SK-N-SH treated with all-trans-retinoic acid at 6 μM for 48 hours (cell line): ENCODE measurements at regions not wholly inside any gene's neighbourhood (a gene's known extent, or its start where the extent isn't known, plus 50 kb on each side); places are given as distances from the start of the nearest gene placed in this dataset.

Experiments
- ATAC-seq: fragments of 200-7000 bp; cut with Tn5 transposase; 3 replicates; pipeline ENCODE4 v1.9.1; 2020; ENCODE audit warnings: mild to moderate bottlenecking, moderate library complexity
- ARNTL ChIP-seq: fragments of 450-650 bp; formaldehyde crosslinking; IDR thresholded peaks from 2 replicates; pipeline ENCODE4 v1.5.0; 2020; ENCODE audit warnings: low read depth, mild to moderate bottlenecking, moderate library complexity, borderline replicate concordance
- BACH2 ChIP-seq: fragments of 250-450 bp; sonication (Bioruptor Pico); IDR thresholded peaks from 2 replicates; pipeline ENCODE4 v1.9.0; 2021; ENCODE audit warnings: mild to moderate bottlenecking, borderline replicate concordance
- CSDC2 ChIP-seq: fragments of 250-450 bp; sonication (Bioruptor Pico); IDR thresholded peaks from 2 replicates; pipeline ENCODE4 v1.5.0; 2020; ENCODE audit warnings: mild to moderate bottlenecking, moderate library complexity
- ESRRG ChIP-seq: fragments of 250-450 bp; sonication (Bioruptor Pico); IDR thresholded peaks from 2 replicates; pipeline ENCODE4 v1.6.1; 2021; ENCODE audit warnings: mild to moderate bottlenecking
- GLIS3 ChIP-seq: fragments of 250-450 bp; sonication (Bioruptor Pico); IDR thresholded peaks from 2 replicates; pipeline ENCODE4 v1.5.0; 2020; ENCODE audit warnings: mild to moderate bottlenecking, moderate library complexity
- ISL1 ChIP-seq: fragments of 250-450 bp; sonication (Bioruptor Pico); IDR thresholded peaks from 2 replicates; pipeline ENCODE4 v2.1.2; 2022; ENCODE audit warnings: mild to moderate bottlenecking, moderate library complexity
- OSR1 ChIP-seq: fragments of 250-450 bp; sonication (Bioruptor Pico); IDR thresholded peaks from 2 replicates; pipeline ENCODE4 v1.8.0; 2022; ENCODE audit warnings: moderate library complexity, mild to moderate bottlenecking, inconsistent platforms
- PPARA ChIP-seq: fragments of 250-450 bp; sonication (Bioruptor Pico); IDR thresholded peaks from 2 replicates; pipeline ENCODE4 v1.5.0; 2020; ENCODE audit warnings: mild to moderate bottlenecking, borderline replicate concordance
- RARB ChIP-seq: fragments of 250-450 bp; sonication (Bioruptor Pico); IDR thresholded peaks from 2 replicates; pipeline ENCODE4 v1.8.0; 2021; ENCODE audit warnings: mild to moderate bottlenecking, moderate library complexity
- SNAI2 ChIP-seq: fragments of 250-450 bp; sonication (Bioruptor Pico); IDR thresholded peaks from 2 replicates; pipeline ENCODE4 v1.5.0; 2020; ENCODE audit warnings: mild to moderate bottlenecking, moderate library complexity
- TCF4 ChIP-seq: fragments of 250-450 bp; sonication (Bioruptor Pico); IDR thresholded peaks from 2 replicates; pipeline ENCODE4 v1.8.0; 2021; ENCODE audit warnings: mild to moderate bottlenecking, moderate library complexity, borderline replicate concordance
- TOX ChIP-seq: fragments of 250-450 bp; sonication (Bioruptor Pico); IDR thresholded peaks from 2 replicates; pipeline ENCODE4 v1.8.0; 2021; ENCODE audit warnings: mild to moderate bottlenecking, moderate library complexity, borderline replicate concordance
- ZC3H10 ChIP-seq: fragments of 250-450 bp; sonication (Bioruptor Pico); IDR thresholded peaks from 2 replicates; pipeline ENCODE4 v1.5.1; 2021; ENCODE audit warnings: mild to moderate bottlenecking, moderate library complexity
- ZFP30 ChIP-seq: fragments of 450-650 bp; formaldehyde crosslinking; IDR thresholded peaks from 2 replicates; pipeline ENCODE4 v1.5.0; 2022; ENCODE audit warnings: mild to moderate bottlenecking, moderate library complexity
- ZNF565 ChIP-seq: fragments of 450-650 bp; formaldehyde crosslinking; conservative IDR thresholded peaks from 2 replicates; pipeline ENCODE4 v1.5.0; 2020; ENCODE audit warnings: low read depth, mild to moderate bottlenecking, moderate library complexity
- ZNF70 ChIP-seq: fragments of 450-650 bp; formaldehyde crosslinking; IDR thresholded peaks from 2 replicates; pipeline ENCODE4 v1.5.0; 2020; ENCODE audit warnings: mild to moderate bottlenecking, moderate library complexity
- ZNF8 ChIP-seq: fragments of 450-650 bp; formaldehyde crosslinking; IDR thresholded peaks from 2 replicates; pipeline ENCODE4 v1.5.0; 2020; ENCODE audit warnings: mild to moderate bottlenecking, moderate library complexity
- TF ChIP-seq, protein P1 (sequence below): fragments of 250-450 bp; sonication (Bioruptor Pico); IDR thresholded peaks from 2 replicates; pipeline ENCODE4 v1.8.0; 2021; ENCODE audit warnings: low read depth, mild to moderate bottlenecking, moderate library complexity, borderline replicate concordance
- TF ChIP-seq, protein P2 (sequence below): fragments of 250-450 bp; sonication (Bioruptor Pico); IDR thresholded peaks from 2 replicates; pipeline ENCODE4 v1.8.0; 2020; ENCODE audit warnings: mild to moderate bottlenecking, moderate library complexity, borderline replicate concordance
- TF ChIP-seq, protein P3 (sequence below): fragments of 250-450 bp; sonication (Bioruptor Pico); IDR thresholded peaks from 2 replicates; pipeline ENCODE4 v1.5.1; 2020; ENCODE audit warnings: low read depth, mild to moderate bottlenecking, moderate library complexity
- TF ChIP-seq, protein P4 (sequence below): fragments of 250-450 bp; sonication (Bioruptor Pico); IDR thresholded peaks from 2 replicates; pipeline ENCODE4 v1.5.1; 2021; ENCODE audit warnings: mild to moderate bottlenecking, moderate library complexity

DNA sequence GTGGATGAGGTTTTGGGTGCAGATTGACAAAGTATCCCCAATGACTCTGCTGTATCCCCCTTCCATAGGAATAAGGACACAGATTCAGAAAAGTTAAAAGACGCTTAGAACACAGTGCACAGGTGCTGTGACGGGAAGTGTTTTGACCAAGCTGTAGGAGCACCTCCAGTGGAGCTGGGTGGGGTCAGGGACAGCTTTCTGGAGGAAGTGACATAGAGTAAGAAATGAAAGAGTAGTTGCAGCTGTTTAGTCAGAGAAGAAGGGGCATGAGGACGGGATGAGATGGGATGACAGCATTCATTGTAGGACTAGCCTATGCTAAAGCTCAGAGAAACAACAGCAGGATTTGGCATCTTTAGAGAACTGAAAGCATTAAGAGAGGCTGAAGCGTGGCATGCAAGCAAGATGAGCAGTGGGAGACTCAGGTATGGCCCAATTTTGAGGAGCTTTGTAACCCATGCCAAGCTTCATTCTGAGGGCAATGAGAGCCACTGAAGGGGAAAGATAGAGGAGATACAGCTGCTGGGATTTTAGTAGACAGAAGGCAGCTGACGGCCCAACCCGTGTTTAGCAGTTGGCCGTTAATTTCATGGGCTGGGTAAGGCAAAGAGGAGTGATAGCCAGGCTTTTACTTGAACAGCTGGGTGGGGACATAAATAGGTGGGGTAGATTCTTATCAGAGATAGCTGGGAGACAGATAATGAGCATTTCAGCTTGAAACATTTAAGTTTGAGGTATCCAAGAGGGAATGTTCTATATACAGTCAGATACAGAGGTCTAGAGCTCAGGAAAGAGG, 131.8 kb upstream of the KRAS start:
- ATAC-seq = no peak
- no peak for TF ChIP-seq RARB (CRISPR knock-in tag)
- TF ChIP-seq, protein P1, sequence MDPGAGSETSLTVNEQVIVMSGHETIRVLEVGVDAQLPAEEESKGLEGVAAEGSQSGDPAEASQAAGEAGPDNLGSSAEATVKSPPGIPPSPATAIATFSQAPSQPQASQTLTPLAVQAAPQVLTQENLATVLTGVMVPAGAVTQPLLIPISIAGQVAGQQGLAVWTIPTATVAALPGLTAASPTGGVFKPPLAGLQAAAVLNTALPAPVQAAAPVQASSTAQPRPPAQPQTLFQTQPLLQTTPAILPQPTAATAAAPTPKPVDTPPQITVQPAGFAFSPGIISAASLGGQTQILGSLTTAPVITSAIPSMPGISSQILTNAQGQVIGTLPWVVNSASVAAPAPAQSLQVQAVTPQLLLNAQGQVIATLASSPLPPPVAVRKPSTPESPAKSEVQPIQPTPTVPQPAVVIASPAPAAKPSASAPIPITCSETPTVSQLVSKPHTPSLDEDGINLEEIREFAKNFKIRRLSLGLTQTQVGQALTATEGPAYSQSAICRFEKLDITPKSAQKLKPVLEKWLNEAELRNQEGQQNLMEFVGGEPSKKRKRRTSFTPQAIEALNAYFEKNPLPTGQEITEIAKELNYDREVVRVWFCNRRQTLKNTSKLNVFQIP (CRISPR knock-in tag) = no peak
- TF ChIP-seq ARNTL (CRISPR knock-in tag) = no peak
- no peak for TF ChIP-seq TOX (CRISPR knock-in tag)
- no peak for TF ChIP-seq ESRRG (CRISPR knock-in tag)
- TF ChIP-seq OSR1 (CRISPR knock-in tag) = no peak
- TF ChIP-seq, protein P2, sequence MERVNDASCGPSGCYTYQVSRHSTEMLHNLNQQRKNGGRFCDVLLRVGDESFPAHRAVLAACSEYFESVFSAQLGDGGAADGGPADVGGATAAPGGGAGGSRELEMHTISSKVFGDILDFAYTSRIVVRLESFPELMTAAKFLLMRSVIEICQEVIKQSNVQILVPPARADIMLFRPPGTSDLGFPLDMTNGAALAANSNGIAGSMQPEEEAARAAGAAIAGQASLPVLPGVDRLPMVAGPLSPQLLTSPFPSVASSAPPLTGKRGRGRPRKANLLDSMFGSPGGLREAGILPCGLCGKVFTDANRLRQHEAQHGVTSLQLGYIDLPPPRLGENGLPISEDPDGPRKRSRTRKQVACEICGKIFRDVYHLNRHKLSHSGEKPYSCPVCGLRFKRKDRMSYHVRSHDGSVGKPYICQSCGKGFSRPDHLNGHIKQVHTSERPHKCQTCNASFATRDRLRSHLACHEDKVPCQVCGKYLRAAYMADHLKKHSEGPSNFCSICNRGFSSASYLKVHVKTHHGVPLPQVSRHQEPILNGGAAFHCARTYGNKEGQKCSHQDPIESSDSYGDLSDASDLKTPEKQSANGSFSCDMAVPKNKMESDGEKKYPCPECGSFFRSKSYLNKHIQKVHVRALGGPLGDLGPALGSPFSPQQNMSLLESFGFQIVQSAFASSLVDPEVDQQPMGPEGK = no peak
- TF ChIP-seq ISL1 (CRISPR knock-in tag) = no peak
- TF ChIP-seq, protein P3, sequence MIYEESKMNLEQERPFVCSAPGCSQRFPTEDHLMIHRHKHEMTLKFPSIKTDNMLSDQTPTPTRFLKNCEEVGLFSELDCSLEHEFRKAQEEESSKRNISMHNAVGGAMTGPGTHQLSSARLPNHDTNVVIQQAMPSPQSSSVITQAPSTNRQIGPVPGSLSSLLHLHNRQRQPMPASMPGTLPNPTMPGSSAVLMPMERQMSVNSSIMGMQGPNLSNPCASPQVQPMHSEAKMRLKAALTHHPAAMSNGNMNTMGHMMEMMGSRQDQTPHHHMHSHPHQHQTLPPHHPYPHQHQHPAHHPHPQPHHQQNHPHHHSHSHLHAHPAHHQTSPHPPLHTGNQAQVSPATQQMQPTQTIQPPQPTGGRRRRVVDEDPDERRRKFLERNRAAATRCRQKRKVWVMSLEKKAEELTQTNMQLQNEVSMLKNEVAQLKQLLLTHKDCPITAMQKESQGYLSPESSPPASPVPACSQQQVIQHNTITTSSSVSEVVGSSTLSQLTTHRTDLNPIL (CRISPR knock-in tag) = no peak
- no peak for TF ChIP-seq TCF4 (CRISPR knock-in tag)
- no peak for TF ChIP-seq ZNF8
- TF ChIP-seq CSDC2 (CRISPR knock-in tag) = no peak
- no peak for TF ChIP-seq BACH2 (CRISPR knock-in tag)
- no peak for TF ChIP-seq SNAI2 (CRISPR knock-in tag)

DNA sequence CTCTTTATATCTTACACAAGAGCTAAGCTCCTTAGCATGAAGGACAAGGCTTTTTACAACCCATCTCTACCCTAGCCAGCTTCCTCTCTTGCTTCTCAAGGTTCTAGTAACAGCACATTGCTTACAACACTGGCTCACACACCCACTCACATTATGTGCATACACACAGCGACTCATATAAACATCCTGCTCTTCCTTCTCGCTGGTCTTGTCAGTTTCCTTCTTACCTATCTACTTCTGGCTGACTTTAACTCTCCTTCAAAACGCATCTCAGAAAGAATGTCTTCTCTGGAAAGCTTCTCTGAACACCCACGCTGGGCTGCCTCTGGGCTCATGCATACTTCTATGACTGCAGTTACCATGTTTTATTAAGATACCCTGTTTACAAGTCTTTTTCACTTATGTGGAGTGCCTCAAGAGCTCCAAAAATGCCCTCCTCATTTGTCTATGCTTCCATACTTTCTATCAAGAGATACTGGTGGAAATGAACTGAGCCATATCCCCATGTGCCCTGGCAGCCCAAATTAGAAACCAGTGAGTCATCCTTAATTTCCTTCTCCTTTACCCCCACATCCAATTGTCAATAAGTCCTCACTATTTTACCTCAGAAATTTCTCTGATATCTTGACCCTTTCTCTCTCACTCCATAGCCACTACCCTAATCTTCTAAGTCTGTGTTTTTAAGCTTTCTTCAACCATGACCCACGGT, 126.9 kb upstream of the KRAS start:
- peak; percentile 73 for ATAC-seq
- TF ChIP-seq ZFP30 = no peak
- no peak for TF ChIP-seq RARB (CRISPR knock-in tag)
- no peak for TF ChIP-seq ZNF70 (CRISPR knock-in tag)
- no peak for TF ChIP-seq ISL1 (CRISPR knock-in tag)
- TF ChIP-seq, protein P2 = no peak
- TF ChIP-seq, protein P1 (CRISPR knock-in tag) = no peak
- no peak for TF ChIP-seq GLIS3
- TF ChIP-seq ESRRG (CRISPR knock-in tag) = no peak
- no peak for TF ChIP-seq ZC3H10 (CRISPR knock-in tag)
- TF ChIP-seq, protein P4, sequence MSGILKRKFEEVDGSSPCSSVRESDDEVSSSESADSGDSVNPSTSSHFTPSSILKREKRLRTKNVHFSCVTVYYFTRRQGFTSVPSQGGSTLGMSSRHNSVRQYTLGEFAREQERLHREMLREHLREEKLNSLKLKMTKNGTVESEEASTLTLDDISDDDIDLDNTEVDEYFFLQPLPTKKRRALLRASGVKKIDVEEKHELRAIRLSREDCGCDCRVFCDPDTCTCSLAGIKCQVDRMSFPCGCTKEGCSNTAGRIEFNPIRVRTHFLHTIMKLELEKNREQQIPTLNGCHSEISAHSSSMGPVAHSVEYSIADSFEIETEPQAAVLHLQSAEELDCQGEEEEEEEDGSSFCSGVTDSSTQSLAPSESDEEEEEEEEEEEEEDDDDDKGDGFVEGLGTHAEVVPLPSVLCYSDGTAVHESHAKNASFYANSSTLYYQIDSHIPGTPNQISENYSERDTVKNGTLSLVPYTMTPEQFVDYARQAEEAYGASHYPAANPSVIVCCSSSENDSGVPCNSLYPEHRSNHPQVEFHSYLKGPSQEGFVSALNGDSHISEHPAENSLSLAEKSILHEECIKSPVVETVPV (CRISPR knock-in tag) = no peak
- TF ChIP-seq ZNF565 = no peak
- no peak for TF ChIP-seq ZNF8
- no peak for TF ChIP-seq OSR1 (CRISPR knock-in tag)
- no peak for TF ChIP-seq BACH2 (CRISPR knock-in tag)
- no peak for TF ChIP-seq ARNTL (CRISPR knock-in tag)
- TF ChIP-seq SNAI2 (CRISPR knock-in tag) = no peak
- no peak for TF ChIP-seq PPARA (CRISPR knock-in tag)
- TF ChIP-seq, protein P3 (CRISPR knock-in tag) = no peak
- no peak for TF ChIP-seq TOX (CRISPR knock-in tag)
